Panc1 (cell line): ENCODE measurements at regions not wholly inside any gene's neighbourhood (a gene's known extent, or its start where the extent isn't known, plus 50 kb on each side); places are given as distances from the start of the nearest gene placed in this dataset.
A peak's percentile ranks its signal among the peaks of the same experiment; 100 is the strongest.

Source experiments
- ATAC-seq: fragments of 200-7000 bp; cut with Tn5 transposase; 2 replicates; pipeline ENCODE4 v1.9.1; 2020; ENCODE audit warnings: mild to moderate bottlenecking, moderate library complexity
- BruUV-seq: library from RNA; stranded (reverse); fragments of 400-500 nt; replicated peaks from 2 replicates; lab custom pipeline; 2021; lab: Mats Ljungman, UMichigan
- CTCF ChIA-PET: fragments of 300-600 bp; sonication (Branson Sonifier 250); formaldehyde crosslinking; loops from one replicate; lab custom pipeline; 2022; ENCODE audit warnings: antibody characterized with exemption; lab: Charles Lee
- POLR2A ChIA-PET: fragments of 300-600 bp; sonication (Branson Sonifier 250); formaldehyde crosslinking; loops from one replicate; lab custom pipeline; 2022; ENCODE audit warnings: antibody characterized with exemption; lab: Charles Lee
- DNase-seq: peaks from one replicate; pipeline ENCODE4 v3.0.0-alpha.2; 2010; ENCODE audit warnings: low read depth, low spot score
- H3K27ac ChIP-seq: 2 replicates; pipeline ENCODE4 v1.5.1; 2011; ENCODE audit warnings: mild to moderate bottlenecking, low read length, inconsistent platforms
- H3K27me3 ChIP-seq: fragments of 200-500 bp; sonication (Bioruptor generic); 2 replicates; pipeline ENCODE4 v1.6.0; 2014; ENCODE audit warnings: low read length, inconsistent platforms; ENCODE audit not compliant: control insufficient read depth, insufficient read depth
- H3K36me3 ChIP-seq: fragments of 200-500 bp; sonication (Bioruptor generic); 2 replicates; pipeline ENCODE4 v1.5.1; 2014; ENCODE audit warnings: inconsistent platforms, mild to moderate bottlenecking, low read length, moderate library complexity; ENCODE audit not compliant: control insufficient read depth, insufficient read depth
- H3K4me1 ChIP-seq: 2 replicates; pipeline ENCODE4 v1.5.1; 2011; ENCODE audit warnings: inconsistent platforms, mild to moderate bottlenecking, low read length, moderate library complexity; ENCODE audit not compliant: control insufficient read depth, insufficient read depth
- H3K4me3 ChIP-seq, 2 experiments: 2 replicates each; pipeline ENCODE4 v1.5.1; 2011 to 2012; ENCODE audit warnings: low read depth in 2 of 2, low read length in 2 of 2, mild to moderate bottlenecking in 2 of 2, inconsistent platforms in 1 of 2, moderate library complexity in 1 of 2
- H3K9me3 ChIP-seq: fragments of 200-500 bp; sonication (Bioruptor generic); 2 replicates; pipeline ENCODE4 v1.5.1; 2014; ENCODE audit warnings: low read depth, mild to moderate bottlenecking, inconsistent platforms, low read length, moderate library complexity; ENCODE audit not compliant: control insufficient read depth, insufficient read depth
- CTCF ChIP-seq: fragments of 450-650 bp; IDR thresholded peaks from 2 replicates; pipeline ENCODE4 v1.5.1; 2017; ENCODE audit warnings: mild to moderate bottlenecking
- POLR2AphosphoS5 ChIP-seq: IDR thresholded peaks from 2 replicates; pipeline ENCODE4 v1.6.1; 2012; ENCODE audit warnings: mild to moderate bottlenecking, low read depth, low read length, moderate library complexity
- SIN3A ChIP-seq: IDR thresholded peaks from 2 replicates; pipeline ENCODE4 v1.6.1; 2012; ENCODE audit warnings: low read depth, mild to moderate bottlenecking, low read length, moderate library complexity, borderline replicate concordance; ENCODE audit not compliant: insufficient read depth
- TCF7L2 ChIP-seq: IDR thresholded peaks from 2 replicates; pipeline ENCODE4 v1.6.1; 2011; ENCODE audit warnings: mild to moderate bottlenecking, low read depth, low read length, inconsistent platforms
- in situ Hi-C: cut with HindIII; loops from 2 replicates; pipeline ENCODE4 v1.10.0; 2016; ENCODE audit warnings: low sequenced_read_pairs, low pct_unique_long_range_greater_than_20kb
- intact Hi-C: fragments of 100-400 bp; cut with micrococcal nuclease; formaldehyde crosslinking; loops from one replicate; pipeline ENCODE4 v1.10.0; 2022; ENCODE audit not compliant: unreplicated experiment
- TF ChIP-seq, protein P1 (sequence below), 2 experiments: IDR thresholded peaks; 2 replicates each; pipeline ENCODE4 v1.6.1; 2011 to 2012; ENCODE audit warnings: low read depth in 2 of 2, control low read depth in 1 of 2, low read length in 1 of 2, mild to moderate bottlenecking in 1 of 2, moderate library complexity in 1 of 2; ENCODE audit not compliant: insufficient read depth in 1 of 2

- no peak for DNase-seq
- ATAC-seq: peak; percentile 50; the same call in 1 of the 2 replicates
- intact Hi-C loops (no loop called here), in situ Hi-C loops (no loop called here)
- Histone ChIP-seq H3K27ac (no peak overlapping the region), H3K36me3 (no peaks in the 10 kb centered on the region), H3K27me3 (no peaks in the 10 kb centered on the region), H3K4me3 (no peak overlapping the region), H3K4me1 (peaks cover 9% of the 10 kb centered on the region; the same call in 1 of the 2 replicates), H3K9me3 (no peaks in the 10 kb centered on the region)
- BruUV-seq: no TSS peak
- TF ChIP-seq POLR2AphosphoS5 (no peak), SIN3A (no peak), CTCF (no peak), TCF7L2 (no peak)
- TF ChIP-seq, protein P1, sequence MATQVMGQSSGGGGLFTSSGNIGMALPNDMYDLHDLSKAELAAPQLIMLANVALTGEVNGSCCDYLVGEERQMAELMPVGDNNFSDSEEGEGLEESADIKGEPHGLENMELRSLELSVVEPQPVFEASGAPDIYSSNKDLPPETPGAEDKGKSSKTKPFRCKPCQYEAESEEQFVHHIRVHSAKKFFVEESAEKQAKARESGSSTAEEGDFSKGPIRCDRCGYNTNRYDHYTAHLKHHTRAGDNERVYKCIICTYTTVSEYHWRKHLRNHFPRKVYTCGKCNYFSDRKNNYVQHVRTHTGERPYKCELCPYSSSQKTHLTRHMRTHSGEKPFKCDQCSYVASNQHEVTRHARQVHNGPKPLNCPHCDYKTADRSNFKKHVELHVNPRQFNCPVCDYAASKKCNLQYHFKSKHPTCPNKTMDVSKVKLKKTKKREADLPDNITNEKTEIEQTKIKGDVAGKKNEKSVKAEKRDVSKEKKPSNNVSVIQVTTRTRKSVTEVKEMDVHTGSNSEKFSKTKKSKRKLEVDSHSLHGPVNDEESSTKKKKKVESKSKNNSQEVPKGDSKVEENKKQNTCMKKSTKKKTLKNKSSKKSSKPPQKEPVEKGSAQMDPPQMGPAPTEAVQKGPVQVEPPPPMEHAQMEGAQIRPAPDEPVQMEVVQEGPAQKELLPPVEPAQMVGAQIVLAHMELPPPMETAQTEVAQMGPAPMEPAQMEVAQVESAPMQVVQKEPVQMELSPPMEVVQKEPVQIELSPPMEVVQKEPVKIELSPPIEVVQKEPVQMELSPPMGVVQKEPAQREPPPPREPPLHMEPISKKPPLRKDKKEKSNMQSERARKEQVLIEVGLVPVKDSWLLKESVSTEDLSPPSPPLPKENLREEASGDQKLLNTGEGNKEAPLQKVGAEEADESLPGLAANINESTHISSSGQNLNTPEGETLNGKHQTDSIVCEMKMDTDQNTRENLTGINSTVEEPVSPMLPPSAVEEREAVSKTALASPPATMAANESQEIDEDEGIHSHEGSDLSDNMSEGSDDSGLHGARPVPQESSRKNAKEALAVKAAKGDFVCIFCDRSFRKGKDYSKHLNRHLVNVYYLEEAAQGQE (IDR thresholded peaks at IDR 0.05; ENCODE audit: insufficient read depth in 1 of 2, low read depth in 2 of 2, low read length in 1 of 2): no peak
- CTCF ChIA-PET: interaction anchor here (0.7 to 1.0 kb wide), 2 partner anchors 24 to 46 kb away, joined by 4 to 7 read pairs; no protein-coding TSS in a partner anchor
- POLR2A ChIA-PET: no interaction called here
Observed at GRCh38 chr1:202067188-202067974, 55.3 kb upstream of the GPR37L1 start.

DNA sequence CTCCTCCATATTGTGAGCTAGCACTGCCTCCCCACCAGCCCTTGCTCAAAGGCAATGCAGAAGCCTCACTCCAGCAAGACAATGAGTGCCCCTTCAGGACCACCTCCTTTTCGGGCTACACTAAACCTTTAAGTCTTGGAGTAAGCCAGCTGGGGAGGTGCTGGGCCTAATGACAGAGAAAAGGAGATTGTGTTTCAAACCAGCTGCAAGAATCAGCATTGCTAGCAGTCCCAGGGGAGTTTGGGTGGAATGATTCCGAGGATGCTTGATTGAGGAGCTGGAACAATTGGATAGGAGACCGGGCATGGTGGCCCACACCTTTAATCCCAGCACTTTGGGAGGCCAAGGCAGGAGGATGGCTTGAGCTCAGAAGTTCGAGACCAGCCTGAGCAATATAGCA, 54.1 kb upstream of the GPR37L1 start:
- Histone ChIP-seq H3K27ac (no peak overlapping the region), H3K36me3 (no peaks in the 10 kb centered on the region), H3K4me3 (no peak overlapping the region), H3K27me3 (no peaks in the 10 kb centered on the region), H3K9me3 (no peaks in the 10 kb centered on the region), H3K4me1 (peaks cover 4% of the 10 kb centered on the region; the same call in 1 of the 2 replicates)
- ATAC-seq: no peak
- TF ChIP-seq TCF7L2 (no peak), POLR2AphosphoS5 (no peak), CTCF (no peak), SIN3A (no peak)
- TF ChIP-seq, protein P1 (IDR thresholded peaks at IDR 0.05; ENCODE audit: insufficient read depth in 1 of 2, low read depth in 2 of 2, low read length in 1 of 2): no peak
- BruUV-seq: no TSS peak
- in situ Hi-C loops (no loop called here), intact Hi-C loops (no loop called here)
- CTCF ChIA-PET: interaction anchor here (0.5 to 0.7 kb wide), 3 partner anchors 15 to 57 kb away, joined by 3 to 9 read pairs (median 6); no protein-coding TSS in a partner anchor
- POLR2A ChIA-PET: no interaction called here
- DNase-seq: no peak
